ENCODE measurements at regions not wholly inside any gene's neighbourhood (a gene's known extent, or its start where the extent isn't known, plus 50 kb on each side); places are given as distances from the start of the nearest gene placed in this dataset.

DNA sequence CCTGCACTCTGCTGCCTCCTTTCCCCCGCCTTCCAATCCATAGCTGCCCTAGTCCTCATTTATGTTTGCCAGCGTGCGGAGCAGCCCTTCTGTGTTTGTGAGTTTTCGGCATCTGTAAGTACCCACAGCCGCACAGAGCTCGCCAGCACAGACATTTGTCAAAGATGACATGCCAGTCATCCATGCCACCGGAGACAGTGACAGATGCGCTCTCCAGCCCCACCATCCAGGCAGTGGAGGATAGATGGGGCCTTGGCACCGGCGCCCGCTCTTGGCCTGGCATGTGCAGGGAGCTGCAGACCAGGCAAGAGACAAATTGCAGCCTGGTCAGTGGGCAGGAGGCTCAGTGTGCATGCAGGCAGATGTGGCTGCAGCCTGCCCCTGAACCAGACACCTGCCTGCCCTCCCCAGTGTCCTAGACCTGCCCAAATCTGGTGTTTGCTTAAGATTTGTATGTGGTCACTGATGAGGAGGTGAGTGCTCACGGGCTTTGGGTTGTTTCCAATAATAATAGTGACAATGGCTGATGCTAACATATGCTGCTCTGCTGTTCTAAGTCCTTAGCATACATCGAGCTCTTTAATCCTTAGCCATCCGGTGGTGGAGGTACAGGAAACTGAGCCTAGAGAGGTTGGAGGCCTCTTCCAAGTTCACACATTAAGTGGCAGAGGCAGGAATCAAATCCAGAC is 78.1 kb downstream of the UNC5CL start:
- H3K36me3 ChIP-seq (replicated peaks; ENCODE audit: insufficient read depth, low read length): no peaks in the 10 kb centered on the region
- no peak for TF ChIP-seq EZH2 (optimal IDR thresholded peaks at IDR 0.05; ENCODE audit: low read depth, low read length)
- TF ChIP-seq EZH2phosphoT487 (IDR thresholded peaks at IDR 0.05; ENCODE audit: low read length): no peak
- TF ChIP-seq, protein P1, sequence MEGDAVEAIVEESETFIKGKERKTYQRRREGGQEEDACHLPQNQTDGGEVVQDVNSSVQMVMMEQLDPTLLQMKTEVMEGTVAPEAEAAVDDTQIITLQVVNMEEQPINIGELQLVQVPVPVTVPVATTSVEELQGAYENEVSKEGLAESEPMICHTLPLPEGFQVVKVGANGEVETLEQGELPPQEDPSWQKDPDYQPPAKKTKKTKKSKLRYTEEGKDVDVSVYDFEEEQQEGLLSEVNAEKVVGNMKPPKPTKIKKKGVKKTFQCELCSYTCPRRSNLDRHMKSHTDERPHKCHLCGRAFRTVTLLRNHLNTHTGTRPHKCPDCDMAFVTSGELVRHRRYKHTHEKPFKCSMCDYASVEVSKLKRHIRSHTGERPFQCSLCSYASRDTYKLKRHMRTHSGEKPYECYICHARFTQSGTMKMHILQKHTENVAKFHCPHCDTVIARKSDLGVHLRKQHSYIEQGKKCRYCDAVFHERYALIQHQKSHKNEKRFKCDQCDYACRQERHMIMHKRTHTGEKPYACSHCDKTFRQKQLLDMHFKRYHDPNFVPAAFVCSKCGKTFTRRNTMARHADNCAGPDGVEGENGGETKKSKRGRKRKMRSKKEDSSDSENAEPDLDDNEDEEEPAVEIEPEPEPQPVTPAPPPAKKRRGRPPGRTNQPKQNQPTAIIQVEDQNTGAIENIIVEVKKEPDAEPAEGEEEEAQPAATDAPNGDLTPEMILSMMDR (IDR thresholded peaks at IDR 0.05; ENCODE audit: low read length): no peak
- no peaks in the 10 kb centered on the region for H3F3A ChIP-seq (ENCODE audit: insufficient read depth, low read length)
- H3K27me3 ChIP-seq (replicated peaks; ENCODE audit: insufficient read depth, low read length): no peaks in the 10 kb centered on the region
- no peaks in the 10 kb centered on the region for H3K79me2 ChIP-seq (ENCODE audit: low read length)
- no peak overlapping the region for H2AFZ ChIP-seq (ENCODE audit: low read length)
- H3K9me2 ChIP-seq (replicated peaks; ENCODE audit: insufficient read depth, low read length): no peaks in the 10 kb centered on the region
- H3K4me1 ChIP-seq (ENCODE audit: low read length): no peaks in the 10 kb centered on the region; the same call in 1 of the 2 replicates
- H4K20me1 ChIP-seq (ENCODE audit: insufficient read depth, low read length): no peaks in the 10 kb centered on the region
- no peaks in the 10 kb centered on the region for H3K9me3 ChIP-seq (replicated peaks; ENCODE audit: insufficient read depth, low read length)
- H3K9ac ChIP-seq (ENCODE audit: low read length): no peak overlapping the region
- H3K27ac ChIP-seq (ENCODE audit: low read length): no peak overlapping the region
- no peak overlapping the region for H3K4me2 ChIP-seq (ENCODE audit: low read depth, low read length)
- DNase-seq: no peak
- H3K4me3 ChIP-seq (ENCODE audit: low read length): no peak overlapping the region

DNA sequence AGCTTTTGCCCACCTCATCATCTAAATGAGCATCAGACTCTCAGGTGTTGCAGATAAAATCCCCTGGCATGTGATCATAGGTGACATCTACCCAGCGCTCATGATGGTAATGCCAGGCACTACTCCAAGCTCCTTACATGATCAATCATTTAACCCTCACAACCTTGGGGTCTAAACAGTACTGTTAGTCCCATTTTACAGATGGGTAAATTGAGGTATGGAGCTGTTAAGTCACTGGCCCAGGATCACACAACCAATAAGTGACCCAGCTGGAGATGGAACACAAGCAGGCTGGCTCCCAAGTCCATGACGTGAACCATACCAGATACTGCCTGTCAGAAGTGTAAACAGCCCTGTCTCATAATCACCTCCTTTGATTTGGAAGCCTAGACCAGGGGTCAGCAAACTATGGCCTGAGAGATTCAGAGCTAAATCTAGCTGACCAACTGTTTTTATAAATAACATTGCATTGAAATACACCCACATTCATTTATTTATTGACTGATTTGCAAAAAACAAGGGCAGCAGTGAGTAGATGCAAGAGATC is 79.2 kb downstream of the UNC5CL start:
- Histone ChIP-seq H3K9ac (ENCODE audit: low read length) (no peak overlapping the region), H2AFZ (ENCODE audit: low read length) (no peak overlapping the region), H3K27ac (ENCODE audit: low read length) (no peak overlapping the region), H3K36me3 (replicated peaks; ENCODE audit: insufficient read depth, low read length) (no peaks in the 10 kb centered on the region), H3K79me2 (ENCODE audit: low read length) (no peaks in the 10 kb centered on the region), H3K4me2 (ENCODE audit: low read depth, low read length) (no peak overlapping the region), H3K27me3 (replicated peaks; ENCODE audit: insufficient read depth, low read length) (no peaks in the 10 kb centered on the region), H3K9me3 (replicated peaks; ENCODE audit: insufficient read depth, low read length) (no peaks in the 10 kb centered on the region), H3F3A (ENCODE audit: insufficient read depth, low read length) (no peaks in the 10 kb centered on the region), H3K4me3 (ENCODE audit: low read length) (no peak overlapping the region), H4K20me1 (ENCODE audit: insufficient read depth, low read length) (no peaks in the 10 kb centered on the region), H3K4me1 (ENCODE audit: low read length) (no peaks in the 10 kb centered on the region; the same call in 1 of the 2 replicates), H3K9me2 (replicated peaks; ENCODE audit: insufficient read depth, low read length) (no peaks in the 10 kb centered on the region)
- no peak for DNase-seq
- TF ChIP-seq EZH2phosphoT487 (IDR thresholded peaks at IDR 0.05; ENCODE audit: low read length): no peak
- TF ChIP-seq, protein P1 (IDR thresholded peaks at IDR 0.05; ENCODE audit: low read length): no peak
- no peak for TF ChIP-seq EZH2 (optimal IDR thresholded peaks at IDR 0.05; ENCODE audit: low read depth, low read length)

DNA sequence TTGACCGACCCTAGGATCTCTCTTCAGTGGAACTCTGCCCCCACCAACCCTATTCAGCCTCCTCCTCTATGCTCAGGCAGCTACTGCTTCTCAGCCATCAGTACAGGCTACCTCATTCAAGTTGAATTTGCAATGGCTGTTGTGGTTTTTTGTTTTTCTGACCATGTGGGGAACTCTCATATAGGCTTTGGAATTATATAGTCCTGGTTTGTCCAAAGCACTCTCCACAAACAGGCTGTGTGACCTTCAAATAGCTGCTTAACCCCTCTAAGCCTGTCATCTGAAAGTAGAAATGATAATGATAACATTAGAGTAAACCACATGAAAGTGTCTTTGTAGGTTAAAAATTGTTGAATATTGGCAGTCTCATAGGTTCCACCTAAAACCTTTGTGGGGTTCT is 80.3 kb downstream of the UNC5CL start:
- TF ChIP-seq, protein P1 (IDR thresholded peaks at IDR 0.05; ENCODE audit: low read length): no peak
- Histone ChIP-seq H3K4me3 (ENCODE audit: low read length) (no peak overlapping the region), H4K20me1 (ENCODE audit: insufficient read depth, low read length) (no peaks in the 10 kb centered on the region), H3K9me2 (replicated peaks; ENCODE audit: insufficient read depth, low read length) (no peaks in the 10 kb centered on the region), H3K9me3 (replicated peaks; ENCODE audit: insufficient read depth, low read length) (no peaks in the 10 kb centered on the region), H3K36me3 (replicated peaks; ENCODE audit: insufficient read depth, low read length) (no peaks in the 10 kb centered on the region), H3K27ac (ENCODE audit: low read length) (no peak overlapping the region), H3K9ac (ENCODE audit: low read length) (no peak overlapping the region), H3K27me3 (replicated peaks; ENCODE audit: insufficient read depth, low read length) (no peaks in the 10 kb centered on the region), H3K79me2 (ENCODE audit: low read length) (no peaks in the 10 kb centered on the region), H3F3A (ENCODE audit: insufficient read depth, low read length) (no peaks in the 10 kb centered on the region), H2AFZ (ENCODE audit: low read length) (no peak overlapping the region), H3K4me1 (ENCODE audit: low read length) (no peaks in the 10 kb centered on the region; the same call in 1 of the 2 replicates), H3K4me2 (ENCODE audit: low read depth, low read length) (no peak overlapping the region)
- no peak for DNase-seq

All from MM.1S (cell line).